H9 (cell line): ENCODE measurements at regions not wholly inside any gene's neighbourhood (a gene's known extent, or its start where the extent isn't known, plus 50 kb on each side); places are given as distances from the start of the nearest gene placed in this dataset.

Source experiments
- DNase-seq: peaks from one replicate; pipeline ENCODE4 v3.0.0-alpha.2; 2017
- H2AFZ ChIP-seq: one replicate; pipeline ENCODE4 v1.6.1; 2013; ENCODE audit warnings: mild to moderate bottlenecking, low read length, control low read depth, moderate library complexity
- H2AK5ac ChIP-seq: 2 replicates; pipeline ENCODE4 v1.6.1; 2013; ENCODE audit warnings: low read length, control low read depth, mixed read lengths; ENCODE audit not compliant: insufficient read length
- H2BK120ac ChIP-seq: one replicate; pipeline ENCODE4 v1.6.1; 2013; ENCODE audit warnings: low read depth, mild to moderate bottlenecking, low read length, control low read depth, inconsistent platforms; ENCODE audit not compliant: poor library complexity, severe bottlenecking
- H2BK12ac ChIP-seq: 2 replicates; pipeline ENCODE4 v1.6.1; 2013; ENCODE audit warnings: low read length, control low read depth, mixed read lengths, low read depth; ENCODE audit not compliant: insufficient read length
- H2BK15ac ChIP-seq: 2 replicates; pipeline ENCODE4 v1.6.1; 2013; ENCODE audit warnings: low read depth, low read length, control low read depth
- H2BK20ac ChIP-seq: one replicate; pipeline ENCODE4 v1.6.1; 2013; ENCODE audit warnings: low read depth, mild to moderate bottlenecking, low read length, control low read depth, inconsistent platforms; ENCODE audit not compliant: poor library complexity, severe bottlenecking
- H2BK5ac ChIP-seq: 2 replicates; pipeline ENCODE4 v1.6.1; 2013; ENCODE audit warnings: low read length, control low read depth, mixed read lengths; ENCODE audit not compliant: insufficient read length
- H3K14ac ChIP-seq: 2 replicates; pipeline ENCODE4 v1.6.1; 2013; ENCODE audit warnings: low read length, control low read depth; ENCODE audit not compliant: insufficient read depth
- H3K18ac ChIP-seq: 2 replicates; pipeline ENCODE4 v1.6.1; 2013; ENCODE audit warnings: low read depth, mild to moderate bottlenecking, mixed read lengths, low read length, control low read depth; ENCODE audit not compliant: insufficient read length
- H3K23ac ChIP-seq: 2 replicates; pipeline ENCODE4 v1.6.1; 2013; ENCODE audit warnings: low read length, control low read depth, mixed read lengths, low read depth; ENCODE audit not compliant: insufficient read length
- H3K23me2 ChIP-seq: 2 replicates; pipeline ENCODE4 v1.6.1; 2013; ENCODE audit warnings: low read depth, mild to moderate bottlenecking, mixed read lengths, low read length, control low read depth; ENCODE audit not compliant: insufficient read length, poor library complexity, severe bottlenecking
- H3K27ac ChIP-seq: 2 replicates; pipeline ENCODE4 v1.5.1; 2013; ENCODE audit warnings: low read length, control low read depth, mixed read lengths, low read depth; ENCODE audit not compliant: insufficient read length
- H3K27me3 ChIP-seq: 2 replicates; pipeline ENCODE4 v1.6.1; 2013; ENCODE audit warnings: low read length, control low read depth, inconsistent platforms; ENCODE audit not compliant: insufficient read depth
- H3K4ac ChIP-seq: 2 replicates; pipeline ENCODE4 v1.6.1; 2013; ENCODE audit warnings: low read depth, mild to moderate bottlenecking, control low read depth, inconsistent platforms, low read length, moderate library complexity
- H3K4me1 ChIP-seq: 2 replicates; pipeline ENCODE4 v1.6.1; 2013; ENCODE audit warnings: low read length, control low read depth, inconsistent platforms; ENCODE audit not compliant: insufficient read depth
- H3K4me2 ChIP-seq: 2 replicates; pipeline ENCODE4 v1.6.1; 2013; ENCODE audit warnings: low read length, control low read depth, mixed read lengths; ENCODE audit not compliant: insufficient read length, insufficient read depth
- H3K56ac ChIP-seq: 2 replicates; pipeline ENCODE4 v1.6.1; 2013; ENCODE audit warnings: low read depth, mild to moderate bottlenecking, mixed read lengths, low read length, control low read depth; ENCODE audit not compliant: insufficient read length
- H3K79me1 ChIP-seq: 2 replicates; pipeline ENCODE4 v1.6.1; 2013; ENCODE audit warnings: low read depth, mild to moderate bottlenecking, moderate library complexity, low read length, control low read depth, inconsistent platforms; ENCODE audit not compliant: insufficient read depth, poor library complexity, severe bottlenecking
- H3K79me2 ChIP-seq: 2 replicates; pipeline ENCODE4 v1.6.1; 2013; ENCODE audit warnings: low read length, control low read depth, inconsistent platforms; ENCODE audit not compliant: insufficient read depth
- H3K9ac ChIP-seq: 2 replicates; pipeline ENCODE4 v1.6.1; 2013; ENCODE audit warnings: low read length, control low read depth, mixed read lengths; ENCODE audit not compliant: insufficient read length; ENCODE audit errors: extremely low read depth
- H3K9me3 ChIP-seq: one replicate; pipeline ENCODE4 v1.6.1; 2013; ENCODE audit warnings: low read depth, low read length, inconsistent platforms; ENCODE audit not compliant: control insufficient read depth
- H3T11ph ChIP-seq: one replicate; pipeline ENCODE4 v1.6.1; 2013; ENCODE audit warnings: mild to moderate bottlenecking, low read length, control low read depth, inconsistent platforms
- H4K20me1 ChIP-seq: one replicate; pipeline ENCODE4 v1.6.1; 2013; ENCODE audit not compliant: control insufficient read depth, insufficient read length, insufficient read depth
- H4K5ac ChIP-seq: 2 replicates; pipeline ENCODE4 v1.6.1; 2013; ENCODE audit warnings: low read depth, mild to moderate bottlenecking, mixed read lengths, low read length, control low read depth; ENCODE audit not compliant: insufficient read length
- H4K8ac ChIP-seq: replicated peaks from 2 replicates; pipeline ENCODE4 v1.6.1; 2013; ENCODE audit warnings: low read length, control low read depth, mixed read lengths, low read depth; ENCODE audit not compliant: insufficient read length
- H4K91ac ChIP-seq: 2 replicates; pipeline ENCODE4 v1.6.1; 2013; ENCODE audit warnings: low read depth, mild to moderate bottlenecking, moderate library complexity, mixed read lengths, low read length, control low read depth; ENCODE audit not compliant: insufficient read length
- H3K27ac Mint-ChIP-seq, 3 experiments: 2 replicates in 2 of 3; 3 replicates in 1 of 3; pipeline ENCODE4 v1.8.0; 2020 to 2021; ENCODE audit warnings: mixed read lengths in 3 of 3, mild to moderate bottlenecking in 1 of 3, moderate library complexity in 1 of 3
- H3K27me3 Mint-ChIP-seq: 2 replicates; pipeline ENCODE4 v1.8.0; 2021; ENCODE audit warnings: low read depth, mild to moderate bottlenecking, moderate library complexity, mixed read lengths
- H3K36me3 Mint-ChIP-seq, 3 experiments: 2 replicates in 2 of 3; 3 replicates in 1 of 3; pipeline ENCODE4 v1.8.0; 2020 to 2021; ENCODE audit warnings: low read depth in 3 of 3, mixed read lengths in 3 of 3; ENCODE audit not compliant: insufficient read depth in 1 of 3
- H3K4me1 Mint-ChIP-seq, 2 experiments: 2 replicates each; pipeline ENCODE4 v1.8.0; 2020; ENCODE audit warnings: mixed read lengths in 2 of 2
- H3K4me3 Mint-ChIP-seq, 2 experiments: 2 replicates in 1 of 2; 3 replicates in 1 of 2; pipeline ENCODE4 v1.8.0; 2020 to 2021; ENCODE audit warnings: mild to moderate bottlenecking in 2 of 2, mixed read lengths in 2 of 2, moderate library complexity in 1 of 2
- H3K9me3 Mint-ChIP-seq, 2 experiments: 2 replicates in 1 of 2; 3 replicates in 1 of 2; pipeline ENCODE4 v1.8.0; 2020; ENCODE audit warnings: mild to moderate bottlenecking in 2 of 2, mixed read lengths in 2 of 2, moderate library complexity in 1 of 2
- CTCF ChIP-seq: fragments of 200-600 bp; sonication (generic); conservative IDR thresholded peaks from 3 replicates; pipeline ENCODE4 v1.8.0; 2021; ENCODE audit warnings: antibody characterized with exemption, mild to moderate bottlenecking
- WGBS: extraction: QIAGEN DNeasy Blood & Tissue Kit; methylation state at CpG from one replicate; pipeline ENCODE4 v1.1.7; 2013; ENCODE audit warnings: missing lambda C conversion rate, low lambda C conversion rate, mixed read lengths; ENCODE audit not compliant: insufficient read length; ENCODE audit errors: extremely low coverage; 5-methylcytosine and 5-hydroxymethylcytosine counted together

GRCh38 chr20:51085769-51086168 is 62.9 kb upstream of the KCNG1 start:
- H3K9me3 Mint-ChIP-seq = no peaks in the 10 kb centered on the region; a peak in 2 of 5 replicates
- Histone ChIP-seq H3K56ac (no peak overlapping the region), H3K9me3 (no peaks in the 10 kb centered on the region)

More at GRCh38 chr20:51085769-51086168, 62.9 kb upstream of the KCNG1 start:
- Histone ChIP-seq H3K14ac (no peak overlapping the region), H3K27me3 (no peaks in the 10 kb centered on the region), H4K20me1 (no peaks in the 10 kb centered on the region), H3T11ph (no peak overlapping the region), H3K4me1 (no peaks in the 10 kb centered on the region), H2AFZ (no peak overlapping the region), H2BK15ac (no peak overlapping the region), H2BK12ac (no peak overlapping the region), H3K9ac (no peak overlapping the region), H3K23ac (no peak overlapping the region), H3K79me2 (no peaks in the 10 kb centered on the region), H3K27ac (no peak overlapping the region), H2BK120ac (no peak overlapping the region), H4K91ac (no peak overlapping the region), H2BK20ac (no peak overlapping the region), H2AK5ac (no peak overlapping the region), H3K18ac (no peak overlapping the region), H3K4ac (no peak overlapping the region), H3K23me2 (no peaks in the 10 kb centered on the region), H3K4me2 (no peak overlapping the region), H3K79me1 (no peaks in the 10 kb centered on the region), H2BK5ac (no peak overlapping the region), H4K8ac (no peak overlapping the region), H4K5ac (no peak overlapping the region)
- Mint-ChIP-seq H3K36me3 (no peaks in the 10 kb centered on the region), H3K4me3 (no peak overlapping the region), H3K27me3 (peaks cover 15% of the 10 kb centered on the region), H3K4me1 (peaks cover 18 to 22% of the 10 kb centered on the region in 2 experiments), H3K27ac (no peak overlapping the region)
- TF ChIP-seq CTCF = no peak
- no CpG with 5 or more reads among the region's 4 CpGs for WGBS
- DNase-seq = no peak
